GM18517 (cell line): ENCODE measurements at regions not wholly inside any gene's neighbourhood (a gene's known extent, or its start where the extent isn't known, plus 50 kb on each side); places are given as distances from the start of the nearest gene placed in this dataset.

Experiments used
- ATAC-seq: cut with Tn5 transposase; IDR thresholded peaks from one replicate; pipeline ENCODE4 v1.9.1; 2021; ENCODE audit warnings: mild to moderate bottlenecking, moderate library complexity; ENCODE audit not compliant: unreplicated experiment

- no peak for ATAC-seq
Measured at GRCh38 chr4:147052361-147052760, 106.7 kb upstream of the TTC29 start.

DNA sequence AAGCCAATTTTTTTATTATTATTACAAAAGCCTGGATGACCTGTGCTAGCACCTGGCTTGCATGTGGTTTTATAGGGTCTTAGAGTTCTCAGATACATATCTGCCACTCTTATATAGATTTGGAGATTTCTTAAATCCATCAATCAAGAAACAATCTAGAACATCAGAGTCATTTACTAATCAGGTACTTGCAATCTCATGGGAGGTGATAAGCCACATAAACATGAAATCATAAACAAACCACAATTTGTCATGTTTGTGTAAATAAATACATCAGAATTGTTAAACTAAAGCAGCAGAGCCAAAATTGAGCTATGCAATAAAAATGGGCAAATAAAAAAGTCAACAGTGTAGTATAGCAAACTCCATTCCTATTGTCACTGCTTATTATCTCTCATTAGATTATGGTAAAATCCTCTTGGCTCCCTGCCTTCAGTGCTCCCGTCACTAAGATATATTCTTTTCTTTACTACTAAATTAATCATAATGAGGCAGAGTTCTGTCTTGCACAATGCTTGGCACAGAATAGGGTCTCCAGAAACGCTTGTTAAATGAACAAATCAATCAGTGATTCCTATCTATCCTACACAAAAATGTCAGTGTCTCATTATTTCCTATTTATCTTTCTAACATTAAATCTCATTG lies 108.7 kb upstream of the TTC29 start:
- no peak for ATAC-seq

GRCh38 chr4:147056940-147057610 lies 111.4 kb upstream of the TTC29 start:
- peak; percentile 39 for ATAC-seq

GRCh38 chr4:147057611-147058190 lies 112.0 kb upstream of the TTC29 start:
- peak; percentile 52 for ATAC-seq

DNA sequence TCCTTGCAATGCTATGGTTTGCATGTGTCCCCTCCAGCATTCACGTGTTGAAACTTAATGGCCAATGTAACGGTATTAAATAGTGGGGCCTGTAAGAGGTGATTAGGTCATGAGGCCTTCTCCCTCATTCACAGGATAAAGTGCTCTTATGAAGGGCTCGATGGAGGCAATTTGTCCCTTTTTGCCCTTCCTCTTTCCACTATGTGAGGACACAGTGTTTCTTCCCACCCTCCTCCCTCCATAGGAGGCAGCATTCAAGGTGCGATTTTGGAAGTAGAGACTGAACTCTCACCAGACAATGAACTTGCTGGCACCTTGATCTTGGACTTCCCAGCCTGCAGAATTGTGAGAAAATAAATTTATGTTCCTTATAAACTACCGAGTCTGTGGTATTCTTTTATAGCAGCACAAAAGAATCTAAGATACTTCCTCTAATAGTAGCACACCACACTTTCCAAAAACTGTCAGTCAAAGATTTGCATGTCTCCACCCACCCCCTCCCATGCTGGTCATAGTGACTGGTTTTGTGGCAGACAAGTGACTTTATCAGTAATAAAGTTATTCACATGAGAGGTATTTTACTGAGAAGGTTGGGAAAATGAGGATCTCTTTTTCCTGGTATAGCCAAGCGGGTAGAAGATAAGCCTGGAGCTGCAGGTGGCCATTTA lies 113.5 kb upstream of the TTC29 start:
- ATAC-seq, result no peak

GRCh38 chr4:147060151-147060931 lies 114.7 kb upstream of the TTC29 start:
- ATAC-seq, result no peak

- no peak for ATAC-seq
Measured at GRCh38 chr4:147064856-147065255, 119.2 kb upstream of the TTC29 start.

DNA sequence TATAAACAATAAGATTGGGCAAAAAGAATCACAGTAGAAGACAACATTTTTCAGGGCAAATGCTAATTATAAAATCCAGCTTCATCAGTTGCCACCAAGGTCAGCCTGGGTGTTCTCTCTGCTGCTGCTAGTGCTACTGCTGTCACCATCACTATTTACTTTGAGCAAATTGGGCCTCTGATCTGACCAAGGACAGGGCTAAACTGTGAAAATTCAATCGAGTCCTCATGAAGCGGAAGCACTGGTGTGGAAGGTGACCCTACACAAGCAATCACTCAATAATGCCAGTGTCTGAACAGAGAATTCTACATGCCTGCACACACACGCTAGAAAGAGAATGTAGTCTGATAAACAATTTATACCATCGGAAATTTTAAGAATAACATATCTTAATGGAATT lies 122.9 kb upstream of the TTC29 start:
- ATAC-seq, result no peak

DNA sequence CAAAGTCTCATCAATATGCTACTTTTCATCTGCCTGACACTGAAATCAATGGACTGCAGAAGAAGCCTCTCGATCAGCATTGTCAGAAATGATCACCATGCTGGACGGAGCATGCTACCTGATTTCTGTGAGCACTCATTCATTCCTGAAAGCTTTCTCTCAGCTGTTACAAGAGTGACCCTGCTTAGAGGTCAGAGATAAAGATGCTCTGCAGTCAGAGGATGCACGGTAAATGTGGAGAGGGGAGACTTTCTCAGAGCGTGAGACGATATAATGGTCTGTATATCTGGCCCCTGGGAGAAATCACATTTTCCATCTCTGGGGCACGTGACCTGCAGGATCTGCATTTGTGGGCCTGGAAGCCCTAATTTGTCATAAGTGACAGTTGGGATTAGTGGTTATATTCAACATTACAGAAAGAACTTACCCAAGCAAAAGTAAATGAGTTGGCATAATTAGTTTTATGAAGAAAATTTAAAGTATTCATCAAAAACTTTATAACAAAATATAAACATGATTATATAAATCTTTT lies 125.6 kb upstream of the TTC29 start:
- no peak for ATAC-seq

- no peak for ATAC-seq
Measured at GRCh38 chr4:147076179-147076578, 130.5 kb upstream of the TTC29 start.

DNA sequence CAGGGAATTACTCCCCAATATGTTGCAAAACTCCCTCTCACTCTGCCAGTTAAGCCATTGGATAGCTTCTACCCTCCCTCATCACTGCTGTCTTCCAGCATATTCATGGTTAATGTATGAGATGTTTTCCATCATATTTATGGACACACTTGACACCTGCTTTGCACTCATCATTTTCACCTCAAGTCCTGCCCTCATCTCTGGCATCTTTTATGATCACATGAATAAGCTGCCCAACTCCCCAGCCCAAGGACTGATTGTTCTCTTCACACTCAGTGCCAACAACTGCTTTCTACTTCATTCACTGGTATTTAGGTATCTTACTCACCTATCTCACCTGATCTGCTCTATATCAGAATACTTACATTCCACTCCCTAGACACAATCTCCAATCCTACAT lies 131.1 kb upstream of the TTC29 start:
- ATAC-seq, result no peak

- ATAC-seq, result no peak
Measured at GRCh38 chr4:147078362-147078761, 132.7 kb upstream of the TTC29 start.

GRCh38 chr4:147078875-147079658 lies 133.4 kb upstream of the TTC29 start:
- ATAC-seq, result no peak

DNA sequence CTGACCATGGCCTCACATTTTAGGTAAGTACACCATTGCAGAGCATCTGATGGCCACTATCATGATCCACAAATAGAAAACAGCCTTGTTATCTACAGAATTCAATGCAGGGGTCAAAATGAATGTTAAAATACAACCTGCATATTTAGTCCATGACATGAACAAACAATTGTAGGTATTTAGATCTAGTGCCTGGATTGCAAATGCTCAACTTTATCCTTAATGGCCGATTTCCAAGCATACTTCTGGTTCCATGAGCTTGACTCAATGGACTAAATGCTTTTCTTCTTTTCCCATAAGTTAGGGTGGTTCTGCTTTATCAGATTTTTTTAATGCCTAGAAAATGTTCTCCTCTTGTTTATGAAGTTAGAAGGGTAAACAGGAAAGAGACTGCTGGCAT lies 139.2 kb upstream of the TTC29 start:
- ATAC-seq, result no peak

GRCh38 chr4:147085781-147086180 lies 140.1 kb upstream of the TTC29 start:
- no peak for ATAC-seq

DNA sequence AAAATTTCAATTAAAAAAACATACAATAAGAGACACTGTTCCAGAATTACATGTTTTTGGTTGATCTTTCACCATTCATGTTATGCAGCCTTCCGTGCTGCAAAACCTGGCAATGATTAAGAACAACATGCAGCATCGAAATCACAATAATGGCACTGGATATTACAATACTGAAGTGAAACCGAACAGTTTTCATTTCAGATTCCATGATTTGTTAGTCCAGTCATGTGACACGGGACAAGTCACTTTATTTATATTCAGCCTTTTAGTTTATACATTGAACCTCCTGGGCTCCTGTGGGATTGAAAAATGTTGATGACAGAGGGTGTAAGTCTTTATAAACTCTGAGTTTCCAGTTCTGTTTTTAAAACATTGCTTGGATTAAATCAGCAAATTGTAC lies 142.5 kb upstream of the TTC29 start:
- ATAC-seq, result no peak

DNA sequence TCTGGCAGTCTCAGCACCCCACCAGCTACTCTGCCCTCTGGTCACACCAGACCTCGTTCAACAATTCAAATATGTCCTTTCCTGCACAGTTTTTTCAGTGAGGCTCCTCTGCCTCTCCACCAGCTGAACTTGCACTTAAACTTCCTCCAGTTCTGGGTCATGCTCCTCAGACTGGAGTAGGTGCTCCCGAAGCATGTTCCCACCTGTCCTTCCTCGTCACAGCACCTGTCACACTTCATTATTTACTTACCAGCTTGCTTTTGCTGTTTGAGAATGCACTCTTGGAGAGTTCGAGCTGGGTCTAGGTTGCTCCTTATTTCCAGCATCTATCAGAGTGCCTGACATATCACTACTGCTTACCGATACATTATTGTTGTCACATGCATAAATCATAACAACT lies 144.8 kb upstream of the TTC29 start:
- no peak for ATAC-seq

DNA sequence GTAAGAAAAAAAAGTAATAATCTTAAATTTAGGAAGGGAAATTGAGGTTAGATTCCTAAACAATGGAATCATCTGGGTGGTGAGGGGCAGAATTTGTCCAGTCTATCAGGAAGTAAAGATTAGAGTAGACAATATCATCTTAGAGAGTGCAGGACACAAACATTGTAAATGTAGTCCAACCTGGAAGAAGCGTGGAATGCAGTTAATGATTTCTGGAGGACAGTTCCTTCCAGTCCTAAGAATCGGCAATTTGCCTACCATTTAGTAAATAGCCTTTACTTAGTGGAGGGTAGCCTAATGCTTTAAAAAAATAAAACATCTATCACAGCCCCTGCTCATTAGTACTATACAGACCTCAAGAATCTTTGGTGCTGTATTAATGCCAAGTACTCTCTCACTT lies 147.5 kb upstream of the TTC29 start:
- no peak for ATAC-seq

- no peak for ATAC-seq
Measured at GRCh38 chr4:147094238-147094637, 148.6 kb upstream of the TTC29 start.
